ENCODE measurements at regions not wholly inside any gene's neighbourhood (a gene's known extent, or its start where the extent isn't known, plus 50 kb on each side); places are given as distances from the start of the nearest gene placed in this dataset.

DNA sequence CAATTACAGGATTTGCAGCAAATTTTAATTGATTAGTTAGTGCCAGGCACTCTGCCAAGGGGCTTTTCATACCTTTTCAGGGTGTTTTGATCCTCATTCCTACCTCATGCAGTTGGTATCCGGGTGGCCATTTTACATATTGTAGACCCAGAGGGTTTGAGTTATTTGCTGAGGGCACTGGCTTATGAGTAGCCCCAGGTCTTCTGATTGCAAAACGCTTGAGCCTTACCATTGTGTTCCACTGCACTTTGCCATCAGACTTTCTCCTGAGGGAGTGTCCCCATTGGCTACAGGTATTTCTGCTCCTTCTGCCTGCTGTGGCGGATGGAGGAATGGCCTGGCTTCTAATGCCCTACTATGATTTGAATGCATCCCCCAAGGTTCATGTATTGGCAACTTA is 257.8 kb upstream of the CRY1 start:
- Histone ChIP-seq H3K14ac (ENCODE audit: insufficient read depth, low read length) (no peak overlapping the region), H3K9ac (ENCODE audit: extremely low read depth, insufficient read length, low read length) (no peak overlapping the region), H3K56ac (ENCODE audit: insufficient read length, low read depth, low read length) (no peak overlapping the region), H3K23ac (ENCODE audit: insufficient read length, low read depth, low read length) (no peak overlapping the region), H3K4me1 (ENCODE audit: insufficient read depth, low read length) (no peaks in the 10 kb centered on the region; the same call in 1 of the 2 replicates), H4K20me1 (ENCODE audit: control insufficient read depth, insufficient read depth, insufficient read length) (no peaks in the 10 kb centered on the region), H2BK15ac (ENCODE audit: low read depth, low read length) (no peak overlapping the region), H2AFZ (ENCODE audit: low read length) (no peak overlapping the region), H2BK5ac (ENCODE audit: insufficient read length, low read length) (no peak overlapping the region), H4K5ac (ENCODE audit: insufficient read length, low read depth, low read length) (no peak overlapping the region), H3K4me2 (ENCODE audit: insufficient read depth, insufficient read length, low read length) (no peak overlapping the region), H3K27me3 (ENCODE audit: insufficient read depth, low read length) (no peaks in the 10 kb centered on the region), H3K23me2 (ENCODE audit: insufficient read length, low read depth, low read length, poor library complexity, severe bottlenecking) (no peaks in the 10 kb centered on the region), H3K79me2 (ENCODE audit: insufficient read depth, low read length) (no peaks in the 10 kb centered on the region), H3K9me3 (ENCODE audit: control insufficient read depth, low read depth, low read length) (no peaks in the 10 kb centered on the region), H2BK20ac (ENCODE audit: low read depth, low read length, poor library complexity, severe bottlenecking) (no peak overlapping the region), H3T11ph (ENCODE audit: low read length) (no peak overlapping the region), H3K27ac (ENCODE audit: insufficient read length, low read depth, low read length) (no peak overlapping the region), H3K4ac (ENCODE audit: low read depth, low read length) (no peak overlapping the region), H2AK5ac (ENCODE audit: insufficient read length, low read length) (no peak overlapping the region), H3K79me1 (ENCODE audit: insufficient read depth, low read depth, low read length, poor library complexity, severe bottlenecking) (no peaks in the 10 kb centered on the region), H2BK120ac (ENCODE audit: low read depth, low read length, poor library complexity, severe bottlenecking) (no peak overlapping the region), H2BK12ac (ENCODE audit: insufficient read length, low read depth, low read length) (no peak overlapping the region), H4K91ac (ENCODE audit: insufficient read length, low read depth, low read length) (no peak overlapping the region), H3K18ac (ENCODE audit: insufficient read length, low read depth, low read length) (no peak overlapping the region), H4K8ac (replicated peaks; ENCODE audit: insufficient read length, low read depth, low read length) (no peak overlapping the region)
- WGBS (ENCODE audit: extremely low coverage, insufficient read length, low lambda C conversion rate): no CpG with 5 or more reads among the region's 3 CpGs
- no peaks in the 10 kb centered on the region for H3K4me1 Mint-ChIP-seq
- no peak overlapping the region for H3K27ac Mint-ChIP-seq
- H3K4me3 Mint-ChIP-seq: no peak overlapping the region
- peaks cover 5% of the 10 kb centered on the region; the same call in 1 of the 2 replicates for H3K27me3 Mint-ChIP-seq (ENCODE audit: low read depth)
- no peak for DNase-seq
- H3K36me3 Mint-ChIP-seq (ENCODE audit: insufficient read depth in 1 of 3, low read depth in 3 of 3): peaks cover 4 to 15% (median 5%) of the 10 kb centered on the region in 3 experiments; a peak in 6 of 7 replicates
- H3K9me3 Mint-ChIP-seq: peaks cover 10 to 15% of the 10 kb centered on the region in 2 experiments
- TF ChIP-seq, protein P1, sequence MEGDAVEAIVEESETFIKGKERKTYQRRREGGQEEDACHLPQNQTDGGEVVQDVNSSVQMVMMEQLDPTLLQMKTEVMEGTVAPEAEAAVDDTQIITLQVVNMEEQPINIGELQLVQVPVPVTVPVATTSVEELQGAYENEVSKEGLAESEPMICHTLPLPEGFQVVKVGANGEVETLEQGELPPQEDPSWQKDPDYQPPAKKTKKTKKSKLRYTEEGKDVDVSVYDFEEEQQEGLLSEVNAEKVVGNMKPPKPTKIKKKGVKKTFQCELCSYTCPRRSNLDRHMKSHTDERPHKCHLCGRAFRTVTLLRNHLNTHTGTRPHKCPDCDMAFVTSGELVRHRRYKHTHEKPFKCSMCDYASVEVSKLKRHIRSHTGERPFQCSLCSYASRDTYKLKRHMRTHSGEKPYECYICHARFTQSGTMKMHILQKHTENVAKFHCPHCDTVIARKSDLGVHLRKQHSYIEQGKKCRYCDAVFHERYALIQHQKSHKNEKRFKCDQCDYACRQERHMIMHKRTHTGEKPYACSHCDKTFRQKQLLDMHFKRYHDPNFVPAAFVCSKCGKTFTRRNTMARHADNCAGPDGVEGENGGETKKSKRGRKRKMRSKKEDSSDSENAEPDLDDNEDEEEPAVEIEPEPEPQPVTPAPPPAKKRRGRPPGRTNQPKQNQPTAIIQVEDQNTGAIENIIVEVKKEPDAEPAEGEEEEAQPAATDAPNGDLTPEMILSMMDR (conservative IDR thresholded peaks at IDR 0.05): no peak

All from H9 (cell line).